Heart left ventricle (tissue), 13 donors: ENCODE measurements at regions not wholly inside any gene's neighbourhood (a gene's known extent, or its start where the extent isn't known, plus 50 kb on each side); places are given as distances from the start of the nearest gene placed in this dataset.

Source experiments
- CTCF ChIP-seq, 12 donors: fragments of 200-600 bp; sonication (generic) in 4 of 12; IDR thresholded peaks; one replicate each; pipeline versions ENCODE4 v1.5.0 to v1.8.0; 2018 to 2022; ENCODE audit warnings: antibody characterized with exemption in 12 of 12, mild to moderate bottlenecking in 5 of 12
- POLR2A ChIP-seq, 2 donors: fragments of 450-650 bp; IDR thresholded peaks; one replicate each; pipeline ENCODE4 v1.6.1; 2017; ENCODE audit warnings: antibody characterized with exemption in 2 of 2, mild to moderate bottlenecking in 2 of 2, moderate library complexity in 2 of 2
- donor health status: ischemic (EF 13 %, LVEDD 7.1; RV severe dilation, severe dysfunction).
- donor health status: DM: no; HTN: yes; CAD: no.
- donor health status: DM: no; HTN: no; CAD: no.
- donor health status: ischemic (EF 25% LVEDD 6.9; RV normal size, moderate dysfunction).
- donor health status: ischemic (EF 25% LVEDD 5.7; RV mildly dilated, moderate dysfunction).
- donor health status: ischemic (EF 35%, LVEDD 5.7; RV mildly dilated, moderate dysfunction).
- donor health status: nonischemic (EF 11% LVEDD 7.7; RV severe dilation, severe dysfunction).
- donor health status: DM: yes; HTN: yes; CAD: no.
- donor health status: PGD.
- donor health status: ischemic (EF 29% LVEDD 5.4; RV normal size, mild dysfunction).
- donor health status: nonischemic (EF 23%, LVEDD 6.1; RV moderate dilation, normal function).

- TF ChIP-seq CTCF (IDR thresholded peaks at IDR 0.05) (no peak), POLR2A (IDR thresholded peaks at IDR 0.05) (no peak)
These were observed 611.8 kb downstream of the BNC2 start for GRCh38 chr9:16258708-16259107.
